HL-60 (cell line): ENCODE measurements at regions not wholly inside any gene's neighbourhood (a gene's known extent, or its start where the extent isn't known, plus 50 kb on each side); places are given as distances from the start of the nearest gene placed in this dataset.

Source experiments
- DNase-seq, 2 experiments: peaks; one replicate each; pipeline ENCODE4 v3.0.0-alpha.2; 2010 to 2020; ENCODE audit warnings: low read depth in 1 of 2, low spot score in 1 of 2
- H3K27ac ChIP-seq: fragments of 250-450 bp; sonication (Bioruptor Pico); replicated peaks from 2 replicates; pipeline ENCODE4 v1.5.1; 2020; ENCODE audit warnings: mild to moderate bottlenecking, moderate library complexity
- H3K27me3 ChIP-seq: fragments of 250-450 bp; sonication (Bioruptor Pico); 2 replicates; pipeline ENCODE4 v1.5.1; 2021; ENCODE audit warnings: mild to moderate bottlenecking, moderate library complexity; ENCODE audit not compliant: insufficient read depth, poor library complexity, severe bottlenecking
- H3K4me3 ChIP-seq: replicated peaks from 2 replicates; pipeline ENCODE4 v1.5.1; 2011; ENCODE audit warnings: mild to moderate bottlenecking, control low read depth, low read length; ENCODE audit not compliant: insufficient read depth
- CTCF ChIP-seq: IDR thresholded peaks from one replicate; pipeline ENCODE4 v1.5.1; 2011; ENCODE audit warnings: low read length, control low read depth, inconsistent platforms; ENCODE audit not compliant: insufficient read depth
- GABPA ChIP-seq: IDR thresholded peaks from 2 replicates; pipeline ENCODE4 v1.6.1; 2012; ENCODE audit warnings: low read depth
- POLR2AphosphoS5 ChIP-seq: IDR thresholded peaks from 2 replicates; pipeline ENCODE4 v1.6.1; 2012; ENCODE audit warnings: low read depth
- SPI1 ChIP-seq: IDR thresholded peaks from 2 replicates; pipeline ENCODE4 v1.6.1; 2012; ENCODE audit warnings: low read depth, mild to moderate bottlenecking, borderline replicate concordance
- TF ChIP-seq, protein P1 (sequence below): IDR thresholded peaks from 2 replicates; pipeline ENCODE4 v1.6.1; 2012; ENCODE audit warnings: low read depth; ENCODE audit not compliant: insufficient replicate concordance

DNA sequence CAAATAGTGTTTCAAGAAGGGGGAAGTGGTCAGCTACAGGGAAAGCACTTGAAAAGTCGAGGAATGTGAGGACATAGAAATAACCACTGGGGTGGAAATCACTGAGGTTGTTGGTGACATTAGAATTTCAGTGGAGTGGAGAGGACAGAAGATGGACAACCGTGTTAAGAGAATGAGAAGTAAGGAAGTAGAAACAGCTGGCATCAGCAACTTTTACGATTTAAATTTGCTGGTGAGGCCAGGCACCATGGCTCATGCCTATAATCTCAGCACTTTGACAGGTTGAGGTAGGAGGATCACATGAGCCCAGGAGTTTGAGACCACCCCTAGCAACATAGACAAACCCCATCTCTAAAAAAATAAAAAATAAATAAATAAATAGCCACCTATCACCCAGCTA lies 83.2 kb upstream of the PSMD7 start:
- Histone ChIP-seq H3K27ac (no peak overlapping the region), H3K27me3 (no peaks in the 10 kb centered on the region), H3K4me3 (no peak overlapping the region)
- no peak for DNase-seq
- TF ChIP-seq, protein P1, sequence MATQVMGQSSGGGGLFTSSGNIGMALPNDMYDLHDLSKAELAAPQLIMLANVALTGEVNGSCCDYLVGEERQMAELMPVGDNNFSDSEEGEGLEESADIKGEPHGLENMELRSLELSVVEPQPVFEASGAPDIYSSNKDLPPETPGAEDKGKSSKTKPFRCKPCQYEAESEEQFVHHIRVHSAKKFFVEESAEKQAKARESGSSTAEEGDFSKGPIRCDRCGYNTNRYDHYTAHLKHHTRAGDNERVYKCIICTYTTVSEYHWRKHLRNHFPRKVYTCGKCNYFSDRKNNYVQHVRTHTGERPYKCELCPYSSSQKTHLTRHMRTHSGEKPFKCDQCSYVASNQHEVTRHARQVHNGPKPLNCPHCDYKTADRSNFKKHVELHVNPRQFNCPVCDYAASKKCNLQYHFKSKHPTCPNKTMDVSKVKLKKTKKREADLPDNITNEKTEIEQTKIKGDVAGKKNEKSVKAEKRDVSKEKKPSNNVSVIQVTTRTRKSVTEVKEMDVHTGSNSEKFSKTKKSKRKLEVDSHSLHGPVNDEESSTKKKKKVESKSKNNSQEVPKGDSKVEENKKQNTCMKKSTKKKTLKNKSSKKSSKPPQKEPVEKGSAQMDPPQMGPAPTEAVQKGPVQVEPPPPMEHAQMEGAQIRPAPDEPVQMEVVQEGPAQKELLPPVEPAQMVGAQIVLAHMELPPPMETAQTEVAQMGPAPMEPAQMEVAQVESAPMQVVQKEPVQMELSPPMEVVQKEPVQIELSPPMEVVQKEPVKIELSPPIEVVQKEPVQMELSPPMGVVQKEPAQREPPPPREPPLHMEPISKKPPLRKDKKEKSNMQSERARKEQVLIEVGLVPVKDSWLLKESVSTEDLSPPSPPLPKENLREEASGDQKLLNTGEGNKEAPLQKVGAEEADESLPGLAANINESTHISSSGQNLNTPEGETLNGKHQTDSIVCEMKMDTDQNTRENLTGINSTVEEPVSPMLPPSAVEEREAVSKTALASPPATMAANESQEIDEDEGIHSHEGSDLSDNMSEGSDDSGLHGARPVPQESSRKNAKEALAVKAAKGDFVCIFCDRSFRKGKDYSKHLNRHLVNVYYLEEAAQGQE: no peak
- TF ChIP-seq SPI1 (no peak), CTCF (no peak), GABPA (no peak), POLR2AphosphoS5 (no peak)

GRCh38 chr16:74210245-74210644 lies 86.4 kb upstream of the PSMD7 start:
- DNase-seq: no peak
- Histone ChIP-seq H3K27me3 (no peaks in the 10 kb centered on the region), H3K4me3 (no peak overlapping the region), H3K27ac (no peak overlapping the region)
- TF ChIP-seq CTCF (no peak), POLR2AphosphoS5 (no peak), GABPA (no peak), SPI1 (no peak)
- TF ChIP-seq, protein P1: no peak

- H3K27ac ChIP-seq: no peak overlapping the region
- DNase-seq: no peak
- H3K4me3 ChIP-seq: no peak overlapping the region
- peaks cover 5% of the 10 kb centered on the region for H3K27me3 ChIP-seq
- TF ChIP-seq POLR2AphosphoS5 (no peak), CTCF (no peak), GABPA (no peak)
These were observed 94.6 kb upstream of the PSMD7 start for GRCh38 chr16:74202009-74202408.

- no peak for TF ChIP-seq POLR2AphosphoS5
- no peak for TF ChIP-seq GABPA
- no peak overlapping the region for H3K4me3 ChIP-seq
- H3K27me3 ChIP-seq: peaks cover 5% of the 10 kb centered on the region
- no peak for DNase-seq
- H3K27ac ChIP-seq: no peak overlapping the region
These were observed 95.0 kb upstream of the PSMD7 start for GRCh38 chr16:74201576-74201975.
